ENCODE measurements at regions not wholly inside any gene's neighbourhood (a gene's known extent, or its start where the extent isn't known, plus 50 kb on each side); places are given as distances from the start of the nearest gene placed in this dataset.

GRCh38 chr4:23016981-23017380, 324.2 kb downstream of the GBA3 start:
- Histone ChIP-seq H3K36me3 (ENCODE audit: insufficient read depth, low read length) (no peaks in the 10 kb centered on the region), H3K9me3 (ENCODE audit: control insufficient read depth in 1 of 2, insufficient read depth in 1 of 2, low read length in 2 of 2) (no peaks in the 10 kb centered on the region), H3K4me1 (ENCODE audit: insufficient read depth, low read length) (no peaks in the 10 kb centered on the region), H3K27me3 (ENCODE audit: control insufficient read depth in 1 of 2, insufficient read depth in 2 of 2, low read length in 2 of 2) (no peaks in the 10 kb centered on the region), H3K4me3 (ENCODE audit: low read length) (no peak overlapping the region), H3K27ac (ENCODE audit: low read depth in 1 of 2, low read length in 2 of 2) (no peak overlapping the region)
- Mint-ChIP-seq H3K4me1 (ENCODE audit: low read depth) (no peaks in the 10 kb centered on the region), H3K9me3 (peaks cover 2% of the 10 kb centered on the region), H3K4me3 (no peak overlapping the region), H3K27ac (no peak overlapping the region), H3K36me3 (ENCODE audit: low read depth) (no peaks in the 10 kb centered on the region), H3K27me3 (no peaks in the 10 kb centered on the region)
- ATAC-seq (ENCODE audit: poor library complexity): no peak
- intact Hi-C loops (cut with DNase I, micrococcal nuclease): no loop called here
- ChIA-PET CTCF (no interaction called here), POLR2A (no interaction called here)
- TF ChIP-seq CTCF (IDR thresholded peaks at IDR 0.05): no peak
- no peak for DNase-seq

- Histone ChIP-seq H3K4me1 (ENCODE audit: insufficient read depth, low read length) (no peaks in the 10 kb centered on the region), H3K36me3 (ENCODE audit: insufficient read depth, low read length) (no peaks in the 10 kb centered on the region), H3K9me3 (ENCODE audit: control insufficient read depth in 1 of 2, insufficient read depth in 1 of 2, low read length in 2 of 2) (no peaks in the 10 kb centered on the region), H3K4me3 (ENCODE audit: low read length) (no peak overlapping the region), H3K27ac (ENCODE audit: low read depth in 1 of 2, low read length in 2 of 2) (no peak overlapping the region), H3K27me3 (ENCODE audit: control insufficient read depth in 1 of 2, insufficient read depth in 2 of 2, low read length in 2 of 2) (no peaks in the 10 kb centered on the region)
- Mint-ChIP-seq H3K4me1 (ENCODE audit: low read depth) (no peaks in the 10 kb centered on the region), H3K27ac (no peak overlapping the region), H3K9me3 (peaks cover 2% of the 10 kb centered on the region), H3K36me3 (ENCODE audit: low read depth) (no peaks in the 10 kb centered on the region), H3K27me3 (no peaks in the 10 kb centered on the region), H3K4me3 (no peak overlapping the region)
- ChIA-PET CTCF (no interaction called here), POLR2A (no interaction called here)
- no peak for TF ChIP-seq CTCF (IDR thresholded peaks at IDR 0.05)
- intact Hi-C loops (cut with DNase I, micrococcal nuclease): no loop called here
- DNase-seq (no peak), ATAC-seq (ENCODE audit: poor library complexity) (no peak)
Observed at GRCh38 chr4:23015821-23016220, 323.1 kb downstream of the GBA3 start.

- Histone ChIP-seq H3K4me1 (ENCODE audit: insufficient read depth, low read length) (no peaks in the 10 kb centered on the region), H3K36me3 (ENCODE audit: insufficient read depth, low read length) (no peaks in the 10 kb centered on the region), H3K27ac (ENCODE audit: low read depth in 1 of 2, low read length in 2 of 2) (no peak overlapping the region), H3K27me3 (ENCODE audit: control insufficient read depth in 1 of 2, insufficient read depth in 2 of 2, low read length in 2 of 2) (no peaks in the 10 kb centered on the region), H3K9me3 (ENCODE audit: control insufficient read depth in 1 of 2, insufficient read depth in 1 of 2, low read length in 2 of 2) (no peaks in the 10 kb centered on the region), H3K4me3 (ENCODE audit: low read length) (no peak overlapping the region)
- H3K4me3 Mint-ChIP-seq: no peak overlapping the region
- intact Hi-C loops (cut with DNase I, micrococcal nuclease): no loop called here
- H3K27me3 Mint-ChIP-seq: no peaks in the 10 kb centered on the region
- H3K36me3 Mint-ChIP-seq (ENCODE audit: low read depth): no peaks in the 10 kb centered on the region
- ATAC-seq (ENCODE audit: poor library complexity) (no peak), DNase-seq (no peak)
- H3K9me3 Mint-ChIP-seq: peaks cover 2% of the 10 kb centered on the region
- ChIA-PET POLR2A (no interaction called here), CTCF (no interaction called here)
- no peak for TF ChIP-seq CTCF (IDR thresholded peaks at IDR 0.05)
- H3K27ac Mint-ChIP-seq: no peak overlapping the region
- no peaks in the 10 kb centered on the region for H3K4me1 Mint-ChIP-seq (ENCODE audit: low read depth)
Observed at GRCh38 chr4:23009093-23009492, 316.4 kb downstream of the GBA3 start.

Data from CD4-positive, alpha-beta T cell (primary cell).